CD4-positive, alpha-beta memory T cell (primary cell): ENCODE measurements at regions not wholly inside any gene's neighbourhood (a gene's known extent, or its start where the extent isn't known, plus 50 kb on each side); places are given as distances from the start of the nearest gene placed in this dataset.
A peak's percentile ranks its signal among the peaks of the same experiment; 100 is the strongest.

Experiments
- CTCF ChIA-PET: fragments of 350-600 bp; sonication (Branson Sonifier 250); formaldehyde crosslinking; loops from one replicate; lab custom pipeline; 2021; ENCODE audit warnings: inconsistent platforms; ENCODE audit not compliant: partially characterized antibody; lab: Charles Lee
- POLR2A ChIA-PET: fragments of 350-600 bp; sonication (Branson Sonifier 250); formaldehyde crosslinking; loops from one replicate; lab custom pipeline; 2021; ENCODE audit not compliant: partially characterized antibody; lab: Charles Lee
- DNase-seq, 5 donors: peaks; one replicate each; pipeline versions ENCODE4 v3.0.0 to v3.0.0-alpha.2; 2020 to 2022; ENCODE audit warnings: mixed read lengths in 1 of 5
- H3K27ac ChIP-seq: one replicate; pipeline ENCODE4 v1.7.0; 2013; ENCODE audit warnings: low read depth, low read length
- H3K27me3 ChIP-seq: 2 replicates; pipeline ENCODE4 v1.7.0; 2013; ENCODE audit warnings: mild to moderate bottlenecking, low read length, moderate library complexity; ENCODE audit not compliant: insufficient read depth
- H3K36me3 ChIP-seq: 2 replicates; pipeline ENCODE4 v1.7.0; 2013; ENCODE audit warnings: mild to moderate bottlenecking, low read length, moderate library complexity; ENCODE audit not compliant: insufficient read depth
- H3K4me1 ChIP-seq: 2 replicates; pipeline ENCODE4 v1.7.0; 2013; ENCODE audit warnings: mild to moderate bottlenecking, low read length, moderate library complexity; ENCODE audit not compliant: insufficient read depth
- H3K4me3 ChIP-seq, 2 donors: one replicate each; pipeline ENCODE4 v1.7.0; 2013; ENCODE audit warnings: low read length in 2 of 2, mild to moderate bottlenecking in 1 of 2
- H3K9me3 ChIP-seq, 2 donors: one replicate each; pipeline ENCODE4 v1.7.0; 2013; ENCODE audit warnings: low read length in 2 of 2, control low read depth in 1 of 2; ENCODE audit not compliant: control insufficient read depth in 1 of 2
- H3K27ac Mint-ChIP-seq, 7 donors: one replicate each; pipeline ENCODE4 v1.8.0; 2020 to 2021; ENCODE audit warnings: mixed read lengths in 7 of 7, mild to moderate bottlenecking in 6 of 7, inconsistent platforms in 3 of 7, moderate library complexity in 3 of 7
- H3K27me3 Mint-ChIP-seq, 2 donors: one replicate each; pipeline ENCODE4 v1.8.0; 2020 to 2021; ENCODE audit warnings: mixed read lengths in 2 of 2
- H3K36me3 Mint-ChIP-seq, 2 donors: one replicate each; pipeline ENCODE4 v1.8.0; 2020 to 2021; ENCODE audit warnings: mixed read lengths in 2 of 2, inconsistent platforms in 1 of 2, mild to moderate bottlenecking in 1 of 2
- H3K4me1 Mint-ChIP-seq, 4 donors: one replicate each; pipeline ENCODE4 v1.8.0; 2020 to 2021; ENCODE audit warnings: mixed read lengths in 4 of 4, mild to moderate bottlenecking in 1 of 4
- H3K4me3 Mint-ChIP-seq, 8 donors: one replicate each; pipeline ENCODE4 v1.8.0; 2020 to 2021; ENCODE audit warnings: mixed read lengths in 8 of 8, mild to moderate bottlenecking in 7 of 8, moderate library complexity in 6 of 8, inconsistent platforms in 3 of 8
- H3K9me3 Mint-ChIP-seq, 8 donors: one replicate each; pipeline ENCODE4 v1.8.0; 2020 to 2021; ENCODE audit warnings: mixed read lengths in 8 of 8, mild to moderate bottlenecking in 5 of 8, inconsistent platforms in 3 of 8, moderate library complexity in 1 of 8
- intact Hi-C: fragments of 100-400 bp; cut with micrococcal nuclease; formaldehyde crosslinking; loops from one replicate; pipeline ENCODE4 v1.15.1; 2023

DNA sequence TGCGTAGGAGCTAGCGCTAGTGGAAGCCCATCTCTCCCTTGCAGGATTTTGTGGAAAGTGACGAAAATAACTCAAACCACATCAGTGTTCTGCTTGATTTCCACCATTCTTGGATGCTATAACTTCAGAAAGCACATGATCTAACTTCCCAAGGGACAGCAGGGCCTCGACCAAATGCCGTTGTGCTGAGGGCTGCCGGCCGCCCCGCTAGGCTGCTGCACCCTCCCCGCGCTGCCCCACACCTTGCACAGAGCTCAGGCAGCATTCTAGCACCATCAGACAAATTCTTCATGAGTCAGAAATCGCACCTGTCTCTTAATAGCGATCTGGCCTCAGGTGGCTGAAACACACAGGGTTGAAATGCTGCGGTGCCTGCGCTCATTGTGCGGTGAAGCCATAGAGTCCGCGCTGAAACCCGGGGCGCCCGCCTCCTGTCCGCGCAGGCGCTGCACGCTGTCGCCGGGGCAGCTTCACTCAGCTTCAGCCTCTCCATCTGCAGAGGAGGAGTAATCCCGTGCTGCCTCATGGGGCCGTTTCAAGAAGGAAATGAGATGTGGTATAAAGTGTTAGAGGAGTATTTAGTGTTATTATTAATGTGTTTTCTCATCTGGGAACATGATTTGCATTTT is 59.2 kb upstream of the B3GAT1 start:
- no peak for DNase-seq
- H3K27me3 Mint-ChIP-seq = peaks cover 16 to 24% of the 10 kb centered on the region in 2 donors
- H3K4me1 Mint-ChIP-seq = no peaks in the 10 kb centered on the region
- ChIA-PET POLR2A (no interaction called here), CTCF (no interaction called here)
- H3K36me3 Mint-ChIP-seq = no peaks in the 10 kb centered on the region
- H3K4me3 Mint-ChIP-seq = no peak overlapping the region
- intact Hi-C loops = no loop called here
- Histone ChIP-seq H3K9me3 (no peaks in the 10 kb centered on the region), H3K27me3 (peaks cover 4% of the 10 kb centered on the region), H3K4me3 (no peak overlapping the region), H3K36me3 (no peaks in the 10 kb centered on the region), H3K4me1 (no peaks in the 10 kb centered on the region), H3K27ac (no peak overlapping the region)
- H3K27ac Mint-ChIP-seq = no peak overlapping the region
- H3K9me3 Mint-ChIP-seq = no peaks in the 10 kb centered on the region

DNA sequence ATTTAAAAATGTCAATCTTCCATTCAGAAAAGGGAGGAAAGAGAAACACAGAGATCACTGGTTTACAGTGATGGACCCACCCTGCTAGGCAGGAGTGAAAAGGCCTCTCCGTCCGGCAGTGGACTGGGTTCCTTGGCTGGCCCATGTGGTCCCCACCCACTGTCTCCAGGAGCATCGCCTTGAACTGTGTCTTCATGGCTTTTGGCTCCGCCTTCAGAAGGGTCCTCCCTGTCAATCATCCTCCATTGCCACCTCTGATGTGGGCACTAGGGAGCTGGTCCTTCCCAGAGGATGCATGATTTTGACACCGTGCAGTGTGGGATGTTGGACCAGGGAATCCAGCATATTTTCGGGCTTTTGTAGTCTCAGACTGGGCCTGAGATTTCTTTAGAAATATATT is 58.2 kb upstream of the B3GAT1 start:
- no peaks in the 10 kb centered on the region for H3K9me3 ChIP-seq
- Mint-ChIP-seq H3K27me3 (peaks cover 22 to 26% of the 10 kb centered on the region in 2 donors), H3K4me1 (no peaks in the 10 kb centered on the region), H3K9me3 (no peaks in the 10 kb centered on the region), H3K36me3 (no peaks in the 10 kb centered on the region), H3K27ac (no peak overlapping the region), H3K4me3 (no peak overlapping the region)
- DNase-seq = no peak
- ChIA-PET CTCF (no interaction called here), POLR2A (no interaction called here)
- peaks cover 7% of the 10 kb centered on the region for H3K27me3 ChIP-seq
- H3K4me3 ChIP-seq = no peak overlapping the region
- intact Hi-C loops = no loop called here
- no peaks in the 10 kb centered on the region for H3K36me3 ChIP-seq
- no peaks in the 10 kb centered on the region for H3K4me1 ChIP-seq
- no peak overlapping the region for H3K27ac ChIP-seq

DNA sequence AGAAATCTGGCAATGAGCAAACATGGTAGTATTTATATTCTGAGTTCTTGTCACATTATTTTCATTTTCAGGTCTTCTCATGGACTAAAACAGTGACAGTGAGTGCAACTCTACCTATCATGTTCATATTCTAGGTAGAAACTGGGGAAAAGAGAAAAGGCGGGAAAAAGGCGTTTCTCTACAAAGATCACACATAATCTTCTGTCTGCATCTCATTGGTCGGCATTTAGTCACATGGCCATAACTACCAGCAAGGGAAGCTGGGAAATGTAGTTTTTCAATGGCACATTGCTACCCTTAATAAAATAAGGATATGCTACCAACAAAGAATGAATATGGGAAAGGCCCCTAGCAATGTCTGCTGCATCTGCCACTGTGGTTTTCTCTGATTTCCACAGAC is 57.6 kb upstream of the B3GAT1 start:
- Histone ChIP-seq H3K4me3 (no peak overlapping the region), H3K9me3 (no peaks in the 10 kb centered on the region), H3K4me1 (no peaks in the 10 kb centered on the region), H3K27me3 (peaks cover 9% of the 10 kb centered on the region), H3K27ac (no peak overlapping the region), H3K36me3 (no peaks in the 10 kb centered on the region)
- POLR2A ChIA-PET = no interaction called here
- intact Hi-C loops = no loop called here
- CTCF ChIA-PET = no interaction called here
- Mint-ChIP-seq H3K9me3 (no peaks in the 10 kb centered on the region), H3K4me1 (no peaks in the 10 kb centered on the region), H3K27me3 (peaks cover 28 to 29% of the 10 kb centered on the region in 2 donors), H3K27ac (no peak overlapping the region), H3K4me3 (no peak overlapping the region), H3K36me3 (no peaks in the 10 kb centered on the region)
- DNase-seq = peak in 1 of 5 donors; percentile 0

DNA sequence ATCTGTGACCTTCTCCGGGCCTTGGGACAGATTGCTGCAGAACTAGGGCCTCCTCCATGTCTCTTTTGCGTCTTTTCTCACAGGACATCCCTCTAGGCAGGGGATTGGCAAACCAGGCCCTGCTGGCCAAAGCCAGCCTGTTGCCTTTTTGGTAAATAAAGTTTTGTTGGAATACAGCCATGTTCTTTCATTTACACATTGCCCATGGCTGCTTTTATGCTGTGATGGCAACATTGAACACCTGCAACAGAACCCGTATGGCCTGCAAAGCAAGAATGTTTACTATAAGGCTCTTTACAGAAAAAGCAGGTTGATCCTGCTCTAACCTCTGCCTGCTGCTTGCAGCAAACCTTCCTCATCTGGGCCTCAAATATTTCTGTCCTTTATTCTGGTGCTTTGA is 56.8 kb upstream of the B3GAT1 start:
- H3K36me3 ChIP-seq = no peaks in the 10 kb centered on the region
- intact Hi-C loops = no loop called here
- no peak overlapping the region for H3K27ac Mint-ChIP-seq
- DNase-seq = no peak
- CTCF ChIA-PET = no interaction called here
- H3K27me3 Mint-ChIP-seq = peaks cover 26 to 34% of the 10 kb centered on the region in 2 donors
- peaks cover 7% of the 10 kb centered on the region for H3K27me3 ChIP-seq
- H3K4me3 Mint-ChIP-seq = no peak overlapping the region
- POLR2A ChIA-PET = no interaction called here
- no peaks in the 10 kb centered on the region for H3K36me3 Mint-ChIP-seq
- H3K4me1 Mint-ChIP-seq = no peaks in the 10 kb centered on the region
- H3K4me1 ChIP-seq = no peaks in the 10 kb centered on the region
- H3K27ac ChIP-seq = no peak overlapping the region
- H3K9me3 Mint-ChIP-seq = no peaks in the 10 kb centered on the region
- no peak overlapping the region for H3K4me3 ChIP-seq
- no peaks in the 10 kb centered on the region for H3K9me3 ChIP-seq

DNA sequence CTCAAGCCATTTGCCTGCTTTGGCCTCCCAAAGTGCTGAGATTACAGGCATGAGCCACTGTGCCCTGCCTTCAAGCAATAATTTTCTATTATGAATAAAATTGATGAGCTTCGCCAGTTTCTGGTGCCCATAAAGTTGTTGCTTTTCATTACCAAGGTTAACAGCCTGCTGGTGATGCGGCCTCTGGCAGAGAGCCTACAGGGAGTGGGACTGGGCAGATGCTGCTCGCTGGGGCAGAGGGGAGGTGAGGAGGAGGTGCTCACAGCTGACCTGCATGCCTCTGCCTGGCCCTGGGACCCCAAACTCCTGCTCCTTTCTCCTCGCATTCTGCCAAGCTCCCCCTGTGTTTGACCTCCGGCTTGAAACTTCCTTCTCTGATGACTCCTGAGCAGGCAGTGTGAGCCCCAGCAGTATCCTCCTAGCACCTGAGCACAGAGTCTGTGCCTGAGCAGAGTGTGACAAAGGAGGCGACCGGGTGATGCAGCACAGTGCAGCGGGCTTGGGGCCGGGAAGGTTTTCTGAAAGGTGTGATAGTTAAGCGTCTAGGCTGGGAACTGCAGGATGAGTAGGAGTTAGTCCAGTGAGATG is 56.1 kb upstream of the B3GAT1 start:
- CTCF ChIA-PET = no interaction called here
- H3K27me3 Mint-ChIP-seq = peaks cover 21 to 32% of the 10 kb centered on the region in 2 donors

DNA sequence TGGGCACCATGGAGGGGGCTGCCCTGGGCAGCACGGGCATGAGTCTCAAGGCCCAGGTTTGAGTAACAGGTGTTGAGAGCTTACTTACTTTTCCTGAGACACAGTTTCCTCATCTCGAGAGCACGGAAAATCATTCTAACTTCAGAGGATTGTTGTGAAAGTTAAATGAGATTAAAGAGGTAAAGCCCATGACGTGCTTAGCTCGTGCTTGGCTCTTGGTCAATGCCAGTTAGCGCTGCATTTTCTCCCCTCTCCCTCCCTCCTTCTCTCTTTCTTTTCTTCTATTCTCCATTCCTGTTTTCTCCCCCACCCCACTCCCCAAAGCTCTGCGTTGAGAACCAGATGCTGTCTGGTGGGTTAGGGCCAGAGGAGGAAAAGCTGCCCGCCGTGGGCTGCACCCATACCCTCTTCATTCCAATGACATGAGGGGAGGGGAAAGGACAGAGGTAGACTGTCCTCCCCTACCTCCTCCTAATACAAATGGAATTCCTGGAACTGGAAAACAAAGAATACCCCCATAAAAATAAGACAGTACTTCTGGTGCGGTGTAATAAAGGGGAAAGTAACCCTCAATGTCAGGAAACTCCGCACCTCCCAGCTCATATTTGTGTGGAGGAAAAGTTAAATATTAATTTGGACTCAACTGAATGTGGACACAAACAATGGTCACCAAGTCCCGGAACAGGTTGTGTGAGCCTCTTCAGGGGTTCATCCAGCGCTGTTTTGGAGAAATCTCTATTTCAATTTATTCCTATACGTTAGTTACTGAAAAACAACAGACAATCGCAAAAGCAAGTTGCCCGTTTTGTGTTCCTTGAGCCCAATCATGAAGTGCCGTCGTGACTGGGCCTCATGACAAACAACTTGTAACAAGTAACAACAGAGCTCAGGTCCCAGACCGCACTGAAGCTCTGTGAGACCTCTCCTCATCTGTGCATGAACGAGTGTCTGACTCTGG is 54.8 kb upstream of the B3GAT1 start:
- Histone ChIP-seq H3K4me1 (no peaks in the 10 kb centered on the region), H3K4me3 (no peak overlapping the region), H3K27me3 (peaks cover 4% of the 10 kb centered on the region), H3K9me3 (no peaks in the 10 kb centered on the region), H3K36me3 (no peaks in the 10 kb centered on the region), H3K27ac (no peak overlapping the region)
- DNase-seq = no peak
- intact Hi-C loops = no loop called here
- Mint-ChIP-seq H3K27ac (no peak overlapping the region), H3K36me3 (no peaks in the 10 kb centered on the region), H3K4me1 (no peaks in the 10 kb centered on the region), H3K9me3 (no peaks in the 10 kb centered on the region), H3K27me3 (peaks cover 23 to 30% of the 10 kb centered on the region in 2 donors), H3K4me3 (no peak overlapping the region)
- CTCF ChIA-PET = no interaction called here
- POLR2A ChIA-PET = no interaction called here

More for the DNA sequence above, 56.1 kb upstream of the B3GAT1 start:
- H3K27me3 ChIP-seq = peaks cover 4% of the 10 kb centered on the region
- Mint-ChIP-seq H3K36me3 (no peaks in the 10 kb centered on the region), H3K27ac (no peak overlapping the region), H3K9me3 (no peaks in the 10 kb centered on the region), H3K4me3 (no peak overlapping the region), H3K4me1 (no peaks in the 10 kb centered on the region)
- no peak overlapping the region for H3K4me3 ChIP-seq
- POLR2A ChIA-PET = no interaction called here
- H3K36me3 ChIP-seq = no peaks in the 10 kb centered on the region
- H3K4me1 ChIP-seq = no peaks in the 10 kb centered on the region
- intact Hi-C loops = no loop called here
- H3K9me3 ChIP-seq = no peaks in the 10 kb centered on the region
- no peak overlapping the region for H3K27ac ChIP-seq
- DNase-seq = no peak

DNA sequence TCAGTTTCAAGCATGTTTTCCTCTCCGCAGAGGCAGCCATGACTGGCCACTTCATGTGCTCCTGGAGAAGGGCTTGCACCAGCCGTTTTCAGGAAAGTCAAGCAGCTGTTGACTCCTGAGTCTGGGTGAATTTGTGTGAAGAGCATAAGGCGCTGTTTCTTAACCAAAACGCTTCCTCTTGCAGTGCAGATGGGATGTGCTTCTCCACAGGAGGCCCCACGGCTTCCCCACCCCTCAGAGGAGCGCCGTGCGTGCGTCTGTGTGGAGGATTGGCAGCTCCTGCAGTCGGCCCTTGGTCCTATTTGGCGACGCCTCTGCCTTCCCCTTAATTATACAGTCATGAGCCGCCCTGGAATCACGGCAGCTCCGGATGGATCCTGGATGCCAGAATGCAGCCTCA is 54.1 kb upstream of the B3GAT1 start:
- Mint-ChIP-seq H3K4me1 (no peaks in the 10 kb centered on the region), H3K36me3 (no peaks in the 10 kb centered on the region), H3K27me3 (peaks cover 19 to 28% of the 10 kb centered on the region in 2 donors), H3K4me3 (no peak overlapping the region), H3K9me3 (no peaks in the 10 kb centered on the region), H3K27ac (no peak overlapping the region)
- Histone ChIP-seq H3K27me3 (peaks cover 4% of the 10 kb centered on the region), H3K27ac (no peak overlapping the region), H3K4me3 (no peak overlapping the region), H3K4me1 (no peaks in the 10 kb centered on the region), H3K36me3 (no peaks in the 10 kb centered on the region), H3K9me3 (no peaks in the 10 kb centered on the region)
- no peak for DNase-seq
- intact Hi-C loops = no loop called here
- ChIA-PET POLR2A (no interaction called here), CTCF (no interaction called here)
